HG03139 (cell line): ENCODE measurements at regions not wholly inside any gene's neighbourhood (a gene's known extent, or its start where the extent isn't known, plus 50 kb on each side); places are given as distances from the start of the nearest gene placed in this dataset.
"Not testable (repeated sequence)": the region's sequence is repeated elsewhere in the genome, so short reads cannot be mapped to it uniquely, and the experiment has no call there.

Experiments used
- ATAC-seq: cut with Tn5 transposase; IDR thresholded peaks from one replicate; pipeline ENCODE4 v1.9.1; 2021; ENCODE audit not compliant: unreplicated experiment

GRCh38 chr20:2203436-2203835, 92.4 kb upstream of the TGM3 start:
- no peak for ATAC-seq

GRCh38 chr20:2204021-2204420, 91.8 kb upstream of the TGM3 start:
- ATAC-seq = no peak

GRCh38 chr20:2206957-2207769, 88.6 kb upstream of the TGM3 start:
- peak; percentile 51 for ATAC-seq

DNA sequence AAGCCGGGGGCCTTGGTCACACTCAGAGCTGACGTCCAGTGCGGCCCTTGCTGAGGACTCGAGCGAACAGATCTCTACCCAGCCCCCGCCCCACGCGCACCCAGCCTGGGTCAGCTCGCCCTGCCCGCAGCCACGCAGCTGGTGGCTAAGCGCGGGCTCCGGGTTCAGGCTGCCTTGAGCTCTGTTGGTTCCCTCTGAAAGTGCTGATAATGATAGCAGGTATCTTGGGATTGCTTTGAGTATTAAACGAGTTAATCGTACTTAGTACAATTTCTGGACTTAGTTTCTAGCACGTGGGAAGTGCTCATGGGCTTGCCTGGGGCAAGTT, 88.1 kb upstream of the TGM3 start:
- ATAC-seq = no peak

GRCh38 chr20:2208897-2209296, 86.9 kb upstream of the TGM3 start:
- ATAC-seq = no peak

DNA sequence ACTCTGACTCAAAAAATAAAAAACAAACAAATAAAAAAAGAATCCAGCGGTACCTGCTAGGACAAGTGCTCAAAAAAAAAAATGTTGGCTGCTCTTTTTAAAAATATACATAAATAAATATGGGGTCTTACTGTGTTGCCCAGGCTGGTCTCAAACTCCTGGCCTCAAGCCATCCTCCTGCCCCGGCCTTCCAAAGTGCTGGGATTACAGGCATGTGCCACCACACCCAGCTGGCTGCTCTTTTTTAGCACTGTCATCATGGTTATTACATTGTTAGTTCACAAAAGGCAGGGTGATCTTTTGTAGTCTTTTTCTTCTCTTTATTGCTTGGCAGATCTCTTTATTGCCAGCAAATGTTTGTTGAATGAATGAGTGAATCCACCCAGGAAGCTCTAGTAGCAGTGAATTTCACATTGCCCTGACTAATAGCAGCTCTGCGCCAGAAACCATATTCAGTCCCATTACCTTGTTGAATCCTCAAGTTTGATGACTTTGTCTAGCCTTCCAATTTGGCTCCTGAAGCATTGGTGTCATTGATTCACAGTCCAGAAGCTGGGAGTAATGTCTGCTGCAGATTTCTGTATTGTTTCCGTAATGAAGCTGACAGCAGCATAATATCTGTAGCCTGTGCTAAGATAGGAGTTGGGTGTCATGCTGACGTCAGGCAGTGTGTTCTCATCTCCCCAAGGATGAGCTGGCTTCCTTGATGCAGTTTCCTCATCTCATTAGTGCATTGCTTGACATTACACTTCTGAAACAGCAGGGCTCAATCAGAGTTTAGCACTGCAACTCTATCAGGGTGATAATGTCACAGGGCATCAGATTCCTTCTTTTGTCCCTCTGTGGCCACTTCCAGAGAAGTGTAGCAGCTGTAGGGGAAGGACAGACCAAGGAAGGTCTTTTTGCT, 84.9 kb upstream of the TGM3 start:
- ATAC-seq = no peak

GRCh38 chr20:2212456-2213015, 83.3 kb upstream of the TGM3 start:
- no peak for ATAC-seq

- ATAC-seq = no peak
These were observed 82.4 kb upstream of the TGM3 start for GRCh38 chr20:2213401-2213800.

DNA sequence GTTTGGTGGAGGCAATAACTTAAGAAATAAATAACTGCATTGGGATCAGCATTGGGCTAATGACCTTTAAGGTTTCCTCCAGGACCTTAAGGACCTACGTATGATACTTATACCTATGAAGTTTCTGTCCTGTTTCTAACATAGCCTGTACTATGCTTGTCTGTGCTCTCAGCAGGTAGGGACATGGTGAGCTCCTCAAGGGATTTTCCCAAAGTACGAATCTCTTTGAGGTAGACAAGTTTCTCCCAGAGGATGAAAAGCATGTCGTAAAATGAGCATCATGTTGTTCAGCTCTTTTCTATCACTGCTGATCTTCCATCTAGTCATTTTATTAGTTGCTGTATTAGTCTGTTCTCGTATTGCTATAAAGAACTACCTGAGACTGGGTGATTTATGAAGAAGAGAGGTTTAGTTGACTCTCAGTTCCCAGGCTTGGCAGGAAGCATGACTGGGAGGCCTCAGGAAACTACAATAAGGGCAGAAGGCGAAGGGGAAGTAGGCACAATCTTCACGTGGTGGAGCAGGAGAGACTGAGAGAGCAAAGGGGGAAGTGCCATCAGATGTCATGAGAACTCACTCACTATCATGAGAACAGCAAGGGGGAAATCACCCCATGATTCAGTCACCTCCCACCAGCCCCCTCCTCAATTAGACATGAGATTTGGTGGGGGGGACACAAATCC, 77.8 kb upstream of the TGM3 start:
- no peak for ATAC-seq

DNA sequence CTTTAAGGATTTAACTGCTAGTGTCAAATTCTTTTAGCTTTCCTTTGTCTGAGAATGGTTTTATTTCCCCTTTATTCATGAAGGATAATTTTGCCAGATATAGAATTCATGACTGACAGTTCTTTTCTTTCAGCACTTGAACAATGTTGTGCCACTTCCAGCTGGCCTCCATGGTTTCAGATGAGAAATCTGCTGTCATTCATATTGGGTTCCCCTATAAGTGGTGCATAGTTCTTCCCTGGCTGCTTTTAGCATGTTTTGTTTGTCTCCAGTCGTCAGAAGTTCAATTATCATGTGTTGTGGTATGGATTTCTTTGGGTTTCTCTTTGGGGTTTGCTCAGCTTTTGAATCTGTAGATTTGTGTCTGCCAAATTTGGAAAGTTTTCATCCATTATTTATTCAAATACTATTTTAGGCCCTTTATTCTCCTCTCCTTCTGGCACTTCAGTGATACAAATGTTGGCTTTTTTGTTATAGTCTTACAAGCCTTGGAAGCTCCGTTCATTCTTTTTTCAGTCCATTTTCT, 76.3 kb upstream of the TGM3 start:
- ATAC-seq = no peak

DNA sequence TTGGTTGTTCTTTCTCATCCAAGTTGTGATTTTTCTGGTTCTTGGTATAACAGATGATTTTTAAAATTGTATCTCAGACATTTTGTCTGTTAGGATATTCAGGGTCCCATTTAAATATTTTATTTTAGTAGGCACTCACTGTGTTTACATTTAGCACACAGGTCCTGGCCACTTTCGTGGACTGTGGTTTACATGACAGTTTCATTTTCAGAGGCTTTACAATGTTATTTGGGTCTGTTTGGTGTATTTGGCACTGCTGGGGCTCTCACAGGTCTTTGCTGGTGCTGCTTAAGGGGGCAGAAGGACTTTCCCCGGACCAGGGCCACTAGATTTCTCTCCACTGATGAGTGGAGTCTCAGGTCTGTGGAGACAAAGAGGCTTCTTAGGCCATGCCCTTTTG, 75.5 kb upstream of the TGM3 start:
- ATAC-seq = no peak

GRCh38 chr20:2221921-2222320, 73.9 kb upstream of the TGM3 start:
- ATAC-seq = no peak

GRCh38 chr20:2223558-2224367, 72.0 kb upstream of the TGM3 start:
- ATAC-seq = no peak

DNA sequence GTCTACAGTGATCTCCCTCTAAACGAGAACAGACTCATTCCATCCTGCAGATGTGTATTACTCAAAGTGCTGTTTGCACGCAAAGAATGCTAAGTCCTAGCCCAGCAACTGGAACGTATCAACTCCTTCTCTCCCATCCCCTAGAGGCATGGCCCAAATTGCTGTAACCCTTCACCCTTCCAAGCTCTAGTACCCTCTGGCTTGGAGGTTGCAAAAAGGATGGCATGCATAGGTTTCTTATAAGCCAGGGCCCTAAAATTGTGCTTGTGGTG, 71.5 kb upstream of the TGM3 start:
- ATAC-seq = no peak

DNA sequence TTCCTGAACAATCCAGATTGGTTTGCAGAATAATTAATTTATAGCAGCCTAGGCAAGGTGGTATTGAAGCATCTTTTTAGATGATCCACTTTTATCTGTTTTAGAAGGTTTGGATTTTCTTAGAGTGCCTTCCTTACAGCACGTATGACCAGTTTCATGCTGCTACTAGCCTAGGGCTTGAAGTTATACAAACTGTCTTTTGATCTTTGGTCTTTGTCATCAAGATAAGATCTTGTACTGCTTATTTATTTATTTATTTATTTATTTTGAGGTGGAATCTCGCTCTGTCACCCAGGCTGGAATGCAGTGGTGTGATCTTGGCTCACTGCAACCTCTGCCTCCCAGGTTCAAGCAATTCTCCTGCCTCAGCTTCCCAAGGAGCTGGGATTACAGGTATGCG, 68.5 kb upstream of the TGM3 start:
- not testable (repeated sequence) for ATAC-seq

DNA sequence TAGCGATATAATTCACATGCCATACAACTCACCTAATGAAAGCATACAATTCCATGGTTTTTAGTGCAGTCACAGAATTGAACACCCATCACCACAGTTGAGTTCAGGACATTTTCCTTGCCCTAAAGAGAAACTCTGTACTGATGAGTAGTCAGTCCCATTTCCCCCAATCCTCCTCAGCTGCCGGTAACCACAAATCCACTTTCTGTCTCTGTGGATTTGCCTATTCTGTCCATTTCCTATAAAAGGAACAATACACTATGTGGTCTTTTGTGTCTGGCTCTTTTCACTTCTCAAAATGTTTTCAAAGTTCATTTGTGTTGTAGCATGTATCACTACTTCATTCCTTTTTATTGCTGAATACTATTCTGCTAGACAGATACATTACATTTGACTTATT, 67.9 kb upstream of the TGM3 start:
- no peak for ATAC-seq

GRCh38 chr20:2228926-2229325, 66.9 kb upstream of the TGM3 start:
- no peak for ATAC-seq

DNA sequence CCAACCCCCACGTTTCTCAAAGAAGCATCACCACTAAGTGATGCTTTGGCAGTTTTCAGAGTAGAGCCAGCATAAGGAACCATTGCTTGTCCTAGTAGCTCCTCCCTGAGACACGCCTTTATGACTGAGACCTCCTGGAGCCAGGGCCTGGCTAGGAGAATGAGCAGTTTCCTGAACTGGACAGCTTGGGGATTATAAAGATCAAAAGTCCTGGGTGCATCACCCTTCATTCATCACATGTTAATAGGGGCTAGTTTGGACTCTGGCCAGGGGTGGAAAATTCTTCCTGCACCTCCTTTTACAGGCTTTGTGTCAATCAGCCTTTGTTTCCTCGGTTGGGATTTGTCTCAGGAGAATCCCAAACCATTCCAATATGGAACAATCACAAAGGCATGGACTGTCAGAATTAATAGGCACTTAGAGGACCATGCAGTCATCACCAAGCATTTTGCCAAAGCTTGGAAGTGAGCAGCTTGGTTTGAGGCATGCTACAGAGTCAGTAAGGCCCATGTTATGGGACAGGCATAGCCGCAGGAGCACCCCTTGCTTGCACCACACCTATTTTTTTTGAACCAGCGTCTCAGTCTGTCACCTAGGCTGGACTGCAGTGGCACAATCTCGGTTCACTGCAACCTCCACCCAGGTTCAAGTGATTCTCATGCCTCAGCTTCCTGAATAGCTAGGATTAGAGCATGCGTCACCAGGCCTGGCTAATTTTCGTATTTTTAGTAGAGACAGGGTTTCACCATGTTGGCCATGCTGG, 64.9 kb upstream of the TGM3 start:
- no peak for ATAC-seq

DNA sequence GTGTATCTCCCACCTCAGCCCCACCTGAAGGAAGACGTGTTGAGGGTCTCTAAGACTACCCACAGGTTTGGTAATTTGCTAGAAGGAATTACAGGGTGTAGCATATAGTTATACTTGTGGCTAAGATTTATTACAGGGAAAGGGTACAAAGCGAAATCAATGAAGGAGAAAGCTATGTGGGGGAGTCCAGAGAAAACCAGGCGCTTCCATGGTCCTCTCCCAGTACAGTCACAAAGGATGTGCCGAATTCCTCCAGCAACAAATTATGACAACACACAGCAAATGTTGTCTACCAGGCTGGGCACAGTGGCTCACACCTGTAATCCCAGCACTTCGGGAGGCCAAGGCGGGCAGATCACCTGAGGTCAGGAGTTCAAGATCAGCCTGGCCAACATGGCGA, 64.1 kb upstream of the TGM3 start:
- ATAC-seq = no peak
